Parathyroid adenoma (tissue), 2 donors: ENCODE measurements at regions not wholly inside any gene's neighbourhood (a gene's known extent, or its start where the extent isn't known, plus 50 kb on each side); places are given as distances from the start of the nearest gene placed in this dataset.

Experiments used
- H2AFZ ChIP-seq: fragments of 300-600 bp; sonication (generic); one replicate; pipeline ENCODE4 v1.7.0; 2017; ENCODE audit warnings: antibody characterized with exemption, mild to moderate bottlenecking
- H3K27ac ChIP-seq: fragments of 300-600 bp; sonication (generic); one replicate; pipeline ENCODE4 v1.7.0; 2017
- H3K27me3 ChIP-seq: fragments of 300-600 bp; sonication (generic); one replicate; pipeline ENCODE4 v1.7.0; 2017; ENCODE audit warnings: low read length; ENCODE audit not compliant: control insufficient read depth, insufficient read depth
- H3K36me3 ChIP-seq: fragments of 300-600 bp; sonication (generic); one replicate; pipeline ENCODE4 v1.7.0; 2017; ENCODE audit warnings: low read length; ENCODE audit not compliant: control insufficient read depth, insufficient read depth
- H3K4me1 ChIP-seq: fragments of 300-600 bp; sonication (generic); one replicate; pipeline ENCODE4 v1.7.0; 2017; ENCODE audit warnings: control low read depth
- H3K4me2 ChIP-seq: fragments of 300-600 bp; sonication (generic); one replicate; pipeline ENCODE4 v1.7.0; 2017; ENCODE audit warnings: low read length
- H3K4me3 ChIP-seq: fragments of 300-600 bp; sonication (generic); one replicate; pipeline ENCODE4 v1.7.0; 2017; ENCODE audit warnings: low read depth, low read length
- H3K79me2 ChIP-seq: fragments of 300-600 bp; sonication (generic); one replicate; pipeline ENCODE4 v1.7.0; 2017; ENCODE audit warnings: control low read depth
- H3K9ac ChIP-seq: fragments of 300-600 bp; sonication (generic); one replicate; pipeline ENCODE4 v1.7.0; 2017; ENCODE audit warnings: mild to moderate bottlenecking
- H3K9me3 ChIP-seq: fragments of 300-600 bp; sonication (generic); one replicate; pipeline ENCODE4 v1.7.0; 2017; ENCODE audit warnings: low read length; ENCODE audit not compliant: control insufficient read depth
- TF ChIP-seq, protein P1 (sequence below): fragments of 300-600 bp; sonication (generic); IDR thresholded peaks from one replicate; pipeline ENCODE4 v1.7.0; 2017; ENCODE audit warnings: antibody characterized with exemption, mild to moderate bottlenecking
- donor health status: primary hyperparathyroidism.

DNA sequence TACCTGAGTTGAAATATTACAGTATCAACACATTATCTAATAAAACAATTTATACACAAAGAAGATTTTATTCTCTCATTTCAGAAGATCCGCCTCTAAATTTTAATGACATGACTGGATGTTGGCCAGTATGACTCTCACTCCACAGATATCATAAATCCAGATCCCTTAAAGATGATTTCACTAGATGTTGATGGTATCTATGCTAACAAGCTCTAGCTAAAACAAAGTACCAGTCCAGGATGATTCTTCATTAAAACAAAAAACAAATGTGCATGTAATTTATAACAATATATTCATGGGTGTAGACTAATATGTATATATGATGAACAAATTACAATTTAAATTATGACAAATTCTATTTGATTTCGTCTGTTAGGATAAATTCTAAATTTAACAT is 708.4 kb downstream of the SATB2 start:
- Histone ChIP-seq H3K4me2 (no peak overlapping the region), H3K27ac (no peak overlapping the region), H3K4me1 (no peaks in the 10 kb centered on the region), H3K9me3 (no peaks in the 10 kb centered on the region), H3K9ac (no peak overlapping the region), H3K36me3 (no peaks in the 10 kb centered on the region), H2AFZ (no peak overlapping the region), H3K79me2 (no peaks in the 10 kb centered on the region), H3K4me3 (no peak overlapping the region), H3K27me3 (no peaks in the 10 kb centered on the region)
- TF ChIP-seq, protein P1, sequence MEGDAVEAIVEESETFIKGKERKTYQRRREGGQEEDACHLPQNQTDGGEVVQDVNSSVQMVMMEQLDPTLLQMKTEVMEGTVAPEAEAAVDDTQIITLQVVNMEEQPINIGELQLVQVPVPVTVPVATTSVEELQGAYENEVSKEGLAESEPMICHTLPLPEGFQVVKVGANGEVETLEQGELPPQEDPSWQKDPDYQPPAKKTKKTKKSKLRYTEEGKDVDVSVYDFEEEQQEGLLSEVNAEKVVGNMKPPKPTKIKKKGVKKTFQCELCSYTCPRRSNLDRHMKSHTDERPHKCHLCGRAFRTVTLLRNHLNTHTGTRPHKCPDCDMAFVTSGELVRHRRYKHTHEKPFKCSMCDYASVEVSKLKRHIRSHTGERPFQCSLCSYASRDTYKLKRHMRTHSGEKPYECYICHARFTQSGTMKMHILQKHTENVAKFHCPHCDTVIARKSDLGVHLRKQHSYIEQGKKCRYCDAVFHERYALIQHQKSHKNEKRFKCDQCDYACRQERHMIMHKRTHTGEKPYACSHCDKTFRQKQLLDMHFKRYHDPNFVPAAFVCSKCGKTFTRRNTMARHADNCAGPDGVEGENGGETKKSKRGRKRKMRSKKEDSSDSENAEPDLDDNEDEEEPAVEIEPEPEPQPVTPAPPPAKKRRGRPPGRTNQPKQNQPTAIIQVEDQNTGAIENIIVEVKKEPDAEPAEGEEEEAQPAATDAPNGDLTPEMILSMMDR: no peak

GRCh38 chr2:198731842-198732399 is 725.8 kb downstream of the SATB2 start:
- H3K79me2 ChIP-seq: no peaks in the 10 kb centered on the region
- no peaks in the 10 kb centered on the region for H3K9me3 ChIP-seq
- no peak overlapping the region for H3K4me3 ChIP-seq
- no peaks in the 10 kb centered on the region for H3K27me3 ChIP-seq
- no peaks in the 10 kb centered on the region for H3K4me1 ChIP-seq
- H3K4me2 ChIP-seq: no peak overlapping the region
- no peak overlapping the region for H2AFZ ChIP-seq
- no peak overlapping the region for H3K9ac ChIP-seq
- no peak overlapping the region for H3K27ac ChIP-seq
- no peaks in the 10 kb centered on the region for H3K36me3 ChIP-seq
- TF ChIP-seq, protein P1: no peak

GRCh38 chr2:198720266-198720665 is 737.5 kb downstream of the SATB2 start:
- H3K9ac ChIP-seq: no peak overlapping the region
- no peak overlapping the region for H3K4me3 ChIP-seq
- no peak overlapping the region for H3K27ac ChIP-seq
- no peak overlapping the region for H3K4me2 ChIP-seq
- no peaks in the 10 kb centered on the region for H3K4me1 ChIP-seq
- H3K9me3 ChIP-seq: no peaks in the 10 kb centered on the region
- TF ChIP-seq, protein P1: no peak
- H3K79me2 ChIP-seq: no peaks in the 10 kb centered on the region
- H3K27me3 ChIP-seq: no peaks in the 10 kb centered on the region
- no peak overlapping the region for H2AFZ ChIP-seq
- H3K36me3 ChIP-seq: no peaks in the 10 kb centered on the region

DNA sequence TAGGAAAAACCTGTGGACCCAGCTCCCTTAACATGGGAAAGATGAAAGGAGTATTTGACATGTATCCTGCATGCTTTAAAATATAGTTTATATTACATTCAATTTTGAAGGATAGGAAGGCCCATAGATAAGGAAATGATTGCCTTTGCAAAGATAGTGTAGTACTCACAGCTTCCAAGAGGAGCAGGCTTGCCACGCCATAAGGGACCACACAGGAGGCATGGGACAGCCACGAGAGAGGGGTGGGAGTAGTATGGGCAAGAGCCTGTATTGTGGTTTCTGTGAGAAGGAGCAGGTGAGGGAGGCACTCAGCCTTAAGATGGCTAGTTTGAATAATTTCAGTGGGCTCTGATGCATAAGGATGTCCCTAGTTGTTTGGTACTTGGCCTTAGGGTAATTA is 740.3 kb downstream of the SATB2 start:
- H3K4me3 ChIP-seq: no peak overlapping the region
- no peaks in the 10 kb centered on the region for H3K79me2 ChIP-seq
- H3K9ac ChIP-seq: no peak overlapping the region
- H3K9me3 ChIP-seq: no peaks in the 10 kb centered on the region
- H3K27ac ChIP-seq: no peak overlapping the region
- no peaks in the 10 kb centered on the region for H3K4me1 ChIP-seq
- no peaks in the 10 kb centered on the region for H3K27me3 ChIP-seq
- TF ChIP-seq, protein P1: no peak
- H3K4me2 ChIP-seq: no peak overlapping the region
- no peaks in the 10 kb centered on the region for H3K36me3 ChIP-seq
- no peak overlapping the region for H2AFZ ChIP-seq

DNA sequence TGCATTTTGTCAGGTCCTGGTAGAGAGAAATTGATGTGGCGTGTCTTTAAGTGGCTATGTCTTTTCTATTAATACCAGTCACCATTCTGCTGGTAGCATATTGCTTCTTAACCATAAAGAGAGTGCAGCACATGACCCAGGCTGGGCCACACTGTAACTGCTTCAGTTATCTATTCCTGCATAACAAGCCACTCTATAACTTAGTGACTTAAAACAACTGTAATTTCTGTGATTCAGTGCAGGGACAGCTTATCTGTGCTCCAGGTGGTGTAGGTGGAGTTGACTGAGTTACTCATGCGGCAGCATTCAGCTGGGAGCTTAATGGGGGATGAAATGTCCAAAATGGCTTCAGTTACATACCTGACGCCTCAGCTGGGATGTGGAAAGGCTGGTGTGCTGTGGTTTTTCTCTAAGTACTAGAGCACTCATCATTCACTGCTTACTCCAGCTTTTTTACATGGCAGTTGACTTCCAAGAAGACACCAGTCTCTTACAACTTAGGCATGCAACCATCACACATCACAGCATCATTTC is 742.4 kb downstream of the SATB2 start:
- no peaks in the 10 kb centered on the region for H3K4me1 ChIP-seq

More for the DNA sequence above, 742.4 kb downstream of the SATB2 start:
- H3K79me2 ChIP-seq: no peaks in the 10 kb centered on the region
- no peak overlapping the region for H3K4me2 ChIP-seq
- TF ChIP-seq, protein P1: no peak
- H3K9me3 ChIP-seq: no peaks in the 10 kb centered on the region
- no peak overlapping the region for H3K4me3 ChIP-seq
- H3K27ac ChIP-seq: no peak overlapping the region
- no peak overlapping the region for H2AFZ ChIP-seq
- H3K9ac ChIP-seq: no peak overlapping the region
- no peaks in the 10 kb centered on the region for H3K36me3 ChIP-seq
- no peaks in the 10 kb centered on the region for H3K27me3 ChIP-seq
